Smooth muscle cell of the brain vasculature (primary cell): ENCODE measurements at regions not wholly inside any gene's neighbourhood (a gene's known extent, or its start where the extent isn't known, plus 50 kb on each side); places are given as distances from the start of the nearest gene placed in this dataset.
"Not testable (repeated sequence)": the region's sequence is repeated elsewhere in the genome, so short reads cannot be mapped to it uniquely, and the experiment has no call there.

Experiments
- DNase-seq: peaks from one replicate; pipeline ENCODE4 v3.0.0-alpha.2; 2012; ENCODE audit warnings: low read depth, low spot score

DNA sequence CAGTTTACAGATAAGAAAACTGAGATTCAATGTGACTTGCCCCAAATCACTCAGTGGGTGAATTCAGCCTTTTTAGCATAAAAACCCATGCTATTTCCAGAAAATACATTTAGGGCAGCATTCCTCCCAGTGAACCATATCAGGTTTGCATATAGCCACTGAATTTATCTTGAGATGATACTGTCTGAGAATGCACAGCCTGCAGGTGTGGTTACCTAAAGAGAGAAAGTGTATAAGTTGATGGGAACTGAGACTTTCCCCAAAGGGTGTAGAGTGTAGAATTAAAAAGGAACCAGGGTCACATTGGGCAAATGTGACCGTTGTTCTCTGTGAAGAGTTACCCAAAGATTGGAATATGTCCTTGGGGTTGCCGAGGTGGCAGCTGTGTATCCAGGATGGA, 100.0 kb upstream of the PIK3R1 start:
- no peak for DNase-seq

DNA sequence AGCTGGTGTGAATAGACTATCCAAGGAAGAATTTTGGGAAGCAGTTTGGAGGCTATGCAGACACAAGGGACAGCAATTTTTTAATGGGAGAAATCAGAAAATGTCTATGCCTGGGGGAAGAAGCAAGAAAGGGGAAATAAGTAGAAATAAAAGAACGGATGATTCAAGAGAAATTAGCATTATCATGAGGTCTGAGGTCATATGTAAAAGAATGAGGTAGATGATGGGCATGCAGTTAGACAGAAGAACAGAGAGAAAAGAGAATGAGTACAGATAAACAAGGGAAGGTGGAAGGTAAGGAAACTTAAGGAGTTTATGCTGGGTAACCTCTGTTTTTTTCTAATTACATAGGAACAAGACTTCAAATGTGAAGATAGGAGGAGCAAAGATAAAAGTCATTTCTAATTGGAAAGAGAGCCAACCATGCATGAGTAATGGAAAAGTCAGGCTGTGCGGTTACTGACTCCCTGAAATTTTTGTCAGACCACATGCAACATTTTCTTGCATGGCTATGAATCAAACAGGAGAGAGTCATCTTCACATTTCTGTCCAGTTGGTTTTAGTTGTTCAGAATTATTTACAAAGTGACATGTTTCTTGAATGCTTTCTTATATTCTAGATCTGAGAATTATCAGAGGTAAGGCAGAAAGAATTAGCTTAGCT, 101.0 kb upstream of the PIK3R1 start:
- DNase-seq = no peak

DNA sequence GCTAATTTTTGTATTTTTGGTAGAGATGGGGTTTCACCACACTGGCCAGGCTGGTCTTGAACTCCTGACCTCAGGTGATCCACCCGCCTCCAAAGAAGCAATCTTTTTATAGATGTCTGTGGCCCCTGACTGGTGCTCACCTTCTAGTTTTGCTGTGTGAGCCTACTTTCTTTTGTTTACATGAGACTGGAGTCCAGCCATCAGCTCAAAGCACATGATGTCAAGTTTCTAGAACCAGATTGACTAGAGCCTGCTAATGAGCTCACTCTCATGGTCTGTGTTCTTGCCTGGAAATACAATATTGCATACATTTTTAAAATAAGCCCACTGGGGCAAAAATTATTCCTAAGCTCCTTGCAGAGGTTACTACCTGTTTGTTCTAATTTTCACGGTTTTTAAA, 102.9 kb upstream of the PIK3R1 start:
- DNase-seq = no peak

DNA sequence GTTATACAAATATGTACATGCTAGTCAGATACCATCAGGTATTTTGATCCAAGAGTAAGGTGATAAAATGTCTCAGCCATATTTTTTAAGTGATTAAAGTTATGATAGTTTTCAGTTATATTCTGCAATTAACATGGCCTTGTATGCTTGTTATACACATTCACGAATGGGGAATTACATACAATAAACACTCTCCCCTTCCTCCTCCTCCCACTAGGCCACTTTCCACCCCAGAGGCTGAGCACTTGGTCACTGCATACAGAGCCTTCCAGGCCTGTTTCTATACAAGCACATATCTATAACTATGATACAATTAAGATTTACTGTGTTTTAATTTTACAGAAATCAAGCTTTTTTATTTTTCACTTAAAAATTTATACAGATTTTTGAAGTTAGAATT, 104.7 kb upstream of the PIK3R1 start:
- no peak for DNase-seq

DNA sequence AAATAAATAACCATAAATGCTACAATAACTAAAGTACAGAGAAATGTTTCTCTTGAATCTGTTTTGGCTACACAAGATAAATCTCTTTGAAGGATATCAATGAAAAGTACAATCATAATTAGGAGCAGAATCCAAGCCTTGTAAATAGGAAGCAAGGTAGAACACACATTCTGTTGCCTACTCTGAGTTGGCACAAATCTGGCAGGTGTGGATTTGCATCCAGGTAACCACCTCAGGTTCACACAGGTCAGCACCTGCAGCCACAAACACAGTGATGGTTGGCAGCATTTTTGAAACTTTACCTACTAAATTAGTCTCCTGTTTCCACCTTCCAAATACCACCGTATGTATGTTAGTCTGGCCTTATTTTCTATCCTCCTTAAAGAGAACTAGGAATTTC, 105.3 kb upstream of the PIK3R1 start:
- no peak for DNase-seq

DNA sequence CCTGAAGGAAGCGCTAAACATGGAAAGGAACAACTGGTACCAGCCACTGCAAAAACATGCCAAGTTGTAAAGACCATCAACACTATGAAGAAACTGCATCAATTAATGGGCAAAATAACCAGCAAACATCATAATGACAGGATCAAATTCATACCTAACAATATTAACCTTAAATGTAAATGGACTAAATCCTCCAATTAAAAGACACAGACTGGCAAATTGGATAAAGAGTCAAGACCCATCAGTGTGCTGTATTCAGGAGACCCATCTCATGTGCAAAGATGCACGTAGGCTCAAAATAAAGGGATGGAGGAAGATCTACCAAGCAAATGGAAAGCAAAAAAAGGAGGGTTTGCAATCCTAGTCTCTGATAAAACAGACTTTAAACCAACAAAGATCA, 111.3 kb upstream of the PIK3R1 start:
- not testable (repeated sequence) for DNase-seq

DNA sequence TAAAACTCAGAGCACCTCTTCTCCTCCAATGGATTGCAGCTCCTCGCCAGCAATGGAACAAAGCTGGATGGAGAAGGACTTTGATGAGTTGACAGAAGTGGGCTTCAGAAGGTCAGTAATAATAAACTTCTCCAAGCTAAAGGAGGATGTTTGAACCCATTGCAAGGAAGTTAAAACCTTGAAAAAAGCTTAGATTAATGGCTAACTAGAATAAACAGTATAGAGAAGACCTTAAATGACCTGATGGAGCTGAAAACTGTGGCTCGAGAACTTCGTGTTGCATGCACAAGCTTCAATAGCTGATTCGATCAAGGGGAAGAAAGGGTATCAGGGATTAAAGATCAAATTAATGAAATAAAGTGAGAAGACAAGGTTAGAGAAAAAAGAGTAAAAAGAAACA, 112.3 kb upstream of the PIK3R1 start:
- not testable (repeated sequence) for DNase-seq

DNA sequence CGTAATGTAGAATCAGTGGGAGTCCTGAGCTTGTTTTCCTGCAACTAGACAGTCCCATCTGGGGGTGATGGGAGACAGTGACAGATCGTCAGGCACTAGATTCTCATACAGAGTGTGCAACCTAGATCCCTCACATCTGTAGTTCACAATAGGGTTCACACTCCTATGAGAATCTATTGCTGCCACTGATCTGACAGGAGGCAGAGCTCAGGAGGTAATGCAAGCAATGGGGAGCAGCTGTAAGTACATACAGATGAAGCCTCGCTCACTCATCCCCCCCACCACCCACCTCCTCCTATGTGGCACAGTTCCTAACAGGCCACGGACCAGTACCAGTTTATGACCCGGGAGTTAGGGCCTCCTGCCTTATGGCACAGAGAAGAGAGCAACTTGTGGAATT, 116.2 kb upstream of the PIK3R1 start:
- no peak for DNase-seq

DNA sequence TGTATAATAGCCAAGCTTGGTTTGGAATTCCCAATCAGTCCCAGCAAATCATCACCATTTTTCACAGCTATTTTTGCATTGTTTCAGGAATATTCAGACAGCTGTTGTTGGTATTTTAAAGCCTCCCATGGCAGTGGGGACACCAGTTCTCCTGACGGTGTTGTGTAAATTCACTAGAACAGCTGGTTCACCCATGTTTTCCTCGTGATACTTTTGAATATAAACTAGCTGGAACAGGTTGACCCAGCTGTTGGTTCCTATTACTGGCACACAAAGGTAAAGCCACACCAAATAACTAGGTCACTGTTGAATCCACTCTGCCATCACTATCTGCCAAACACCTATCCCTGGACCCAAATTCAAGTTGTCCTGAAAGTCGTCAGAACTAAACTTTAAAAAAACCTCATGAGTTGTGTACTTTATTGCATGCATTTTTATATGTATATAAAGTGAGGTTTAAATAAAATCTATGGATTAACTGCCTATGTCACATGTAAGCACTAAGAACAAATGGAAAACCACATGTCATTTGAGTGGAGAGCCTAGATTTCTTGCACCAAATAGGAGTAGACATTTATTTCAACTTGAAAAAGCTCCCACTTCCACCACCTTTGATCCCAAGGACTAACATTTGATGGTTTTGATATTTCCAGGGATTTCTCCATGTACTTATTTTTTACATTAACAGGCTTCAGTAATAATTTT, 121.9 kb upstream of the PIK3R1 start:
- no peak for DNase-seq

DNA sequence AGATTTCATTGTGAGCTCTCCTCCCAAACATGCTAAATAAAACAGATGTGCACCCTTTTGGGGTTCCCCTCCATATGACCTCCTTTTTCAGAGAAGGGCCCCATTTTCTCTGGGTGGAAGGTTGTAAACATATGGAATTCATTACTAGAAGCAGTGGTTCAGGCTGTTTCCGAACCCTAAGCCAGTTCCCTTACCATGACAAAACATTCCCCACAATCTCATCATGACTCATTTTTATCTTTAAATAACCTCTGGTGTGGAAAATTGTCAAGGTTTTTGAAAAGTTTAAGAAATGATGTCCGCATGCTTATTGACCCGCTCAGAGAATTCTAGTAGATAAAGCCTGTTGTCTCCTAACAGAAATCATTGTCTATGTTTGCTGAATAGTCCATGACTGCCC, 127.3 kb upstream of the PIK3R1 start:
- DNase-seq = no peak

DNA sequence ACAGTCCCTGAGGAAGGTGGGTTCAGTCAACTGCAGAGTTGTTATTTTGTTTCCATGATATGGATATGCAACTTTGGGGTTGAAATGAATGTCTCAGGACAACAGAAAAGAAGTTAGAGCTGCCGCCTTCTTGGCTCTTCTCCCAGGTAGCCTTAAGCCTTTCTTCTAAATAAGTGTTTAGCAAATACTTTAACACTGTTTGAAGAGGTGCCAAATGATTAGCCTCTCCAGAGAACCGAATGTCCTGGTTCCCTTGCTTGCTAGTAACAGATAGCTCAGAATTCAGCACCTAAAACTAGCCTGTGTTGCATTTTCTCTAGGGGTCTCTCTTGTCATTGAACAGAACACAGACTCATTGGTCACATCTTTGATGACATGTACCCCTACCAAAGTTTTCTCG, 127.7 kb upstream of the PIK3R1 start:
- no peak for DNase-seq

DNA sequence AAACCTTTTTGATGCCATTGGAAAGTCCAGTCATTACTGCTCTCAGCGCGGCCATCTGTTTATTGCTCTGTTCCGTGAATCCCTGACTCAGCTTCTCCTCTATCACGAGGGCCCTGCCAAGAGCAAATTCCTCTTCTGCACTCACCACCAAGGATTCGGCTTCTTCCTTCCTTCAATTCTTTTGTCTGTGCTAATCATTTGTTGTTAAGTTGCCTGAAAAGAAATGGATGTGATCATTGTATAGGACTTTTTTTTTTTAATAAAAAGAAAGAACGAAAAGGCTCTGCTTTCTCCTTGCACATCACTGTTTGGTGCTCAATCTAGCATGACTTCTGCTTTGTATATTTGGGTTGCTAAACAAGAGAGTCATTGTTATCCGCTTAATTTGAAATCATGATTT, 128.7 kb upstream of the PIK3R1 start:
- DNase-seq = no peak

DNA sequence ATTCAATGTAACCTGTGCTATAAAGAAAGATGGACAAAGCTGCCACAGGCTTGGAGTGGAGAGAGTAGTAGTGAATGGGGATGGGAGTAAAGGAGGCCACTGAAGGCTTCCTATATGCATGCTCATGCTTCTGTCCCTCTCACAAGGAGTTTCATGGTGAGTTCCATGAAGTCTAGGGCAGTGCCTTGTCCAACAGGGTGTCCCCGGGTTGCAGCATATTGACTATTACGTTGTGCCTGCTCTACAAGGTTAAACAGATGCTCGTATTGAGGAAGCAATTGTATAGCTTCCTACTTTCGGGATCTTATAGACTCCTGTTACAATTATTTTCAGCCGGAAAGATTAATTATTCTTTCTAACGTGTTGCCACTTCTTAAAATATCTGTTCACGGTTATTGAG, 129.1 kb upstream of the PIK3R1 start:
- DNase-seq = no peak

DNA sequence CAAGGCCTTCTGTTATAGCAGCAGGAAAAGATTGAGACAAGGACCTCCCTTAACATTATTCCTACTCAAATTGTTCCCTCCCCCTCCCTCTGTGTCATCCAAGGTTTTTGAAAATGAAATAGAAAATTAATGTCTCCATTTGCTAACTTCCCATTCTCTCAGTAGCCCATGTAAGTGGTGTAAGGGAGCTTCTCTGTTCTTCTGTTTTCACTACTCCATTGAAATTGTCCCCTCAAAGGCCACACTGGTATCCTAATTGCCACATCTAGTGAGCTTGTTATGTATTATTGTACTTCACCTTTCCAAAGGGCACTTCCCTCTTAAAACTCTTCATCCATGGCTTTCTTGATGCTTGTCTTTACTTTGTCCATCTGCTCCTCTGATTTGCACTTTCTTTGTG, 131.2 kb upstream of the PIK3R1 start:
- no peak for DNase-seq

DNA sequence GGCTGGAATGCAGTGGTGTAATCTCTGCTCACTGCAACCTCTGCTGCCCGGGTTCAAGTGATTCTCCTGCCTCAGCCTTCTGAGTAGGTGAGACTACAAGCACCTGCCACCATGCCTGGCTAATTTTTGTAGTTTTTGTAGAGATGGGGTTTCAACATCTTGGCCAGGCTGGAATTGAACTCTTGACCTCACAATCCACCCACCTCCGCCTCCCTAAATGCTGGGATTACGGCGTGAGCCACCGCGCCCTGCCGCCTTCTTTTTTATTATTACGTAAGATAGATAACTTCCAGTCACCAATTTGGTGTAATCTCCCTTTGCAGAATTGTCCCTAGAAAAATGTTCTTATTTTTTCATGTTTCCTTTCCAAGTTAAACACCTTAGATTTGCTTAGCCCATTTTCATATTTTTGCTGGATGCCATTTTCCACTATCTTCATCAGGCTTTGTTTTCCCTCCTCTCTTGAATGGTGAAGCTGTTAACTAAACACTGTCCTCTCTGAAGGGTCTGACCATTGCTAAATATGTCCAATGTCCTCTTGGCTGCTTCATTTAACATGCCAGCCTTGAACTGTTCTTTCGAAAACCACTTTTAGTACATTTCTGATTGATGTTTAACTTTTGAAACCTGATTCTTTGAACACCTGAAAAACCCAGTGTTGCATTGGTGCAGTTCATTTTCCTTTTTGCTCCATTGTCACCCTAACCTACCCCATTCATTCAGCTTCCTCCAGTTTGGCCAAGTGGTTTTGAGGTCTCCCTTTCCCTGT, 135.1 kb upstream of the PIK3R1 start:
- no peak for DNase-seq

DNA sequence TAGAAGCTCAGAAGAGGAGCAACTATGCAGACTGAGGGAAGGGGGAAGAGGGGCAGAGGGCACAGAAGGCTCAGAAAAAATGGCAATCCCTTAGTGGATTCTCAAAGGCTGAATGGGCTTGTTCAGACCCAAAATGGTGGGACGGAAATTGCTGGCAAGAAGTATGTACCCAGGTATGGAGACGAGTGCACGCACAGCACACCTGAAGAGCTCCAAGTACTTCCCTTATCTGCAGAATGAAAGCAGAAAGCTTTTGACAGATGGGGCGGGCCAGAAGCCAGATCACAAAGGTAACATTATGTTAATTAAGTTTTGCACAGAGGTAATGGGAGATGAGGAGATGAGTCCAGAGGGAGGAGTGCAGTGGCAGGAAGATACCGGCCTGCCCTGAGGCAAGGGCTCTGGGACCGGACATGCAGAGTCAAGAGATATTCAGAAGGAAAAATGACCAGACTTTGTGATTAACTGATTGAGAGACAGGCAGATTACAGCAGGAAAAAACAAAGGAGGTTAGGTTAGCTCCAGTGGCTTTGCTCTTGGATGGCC, 138.1 kb upstream of the PIK3R1 start:
- no peak for DNase-seq

DNA sequence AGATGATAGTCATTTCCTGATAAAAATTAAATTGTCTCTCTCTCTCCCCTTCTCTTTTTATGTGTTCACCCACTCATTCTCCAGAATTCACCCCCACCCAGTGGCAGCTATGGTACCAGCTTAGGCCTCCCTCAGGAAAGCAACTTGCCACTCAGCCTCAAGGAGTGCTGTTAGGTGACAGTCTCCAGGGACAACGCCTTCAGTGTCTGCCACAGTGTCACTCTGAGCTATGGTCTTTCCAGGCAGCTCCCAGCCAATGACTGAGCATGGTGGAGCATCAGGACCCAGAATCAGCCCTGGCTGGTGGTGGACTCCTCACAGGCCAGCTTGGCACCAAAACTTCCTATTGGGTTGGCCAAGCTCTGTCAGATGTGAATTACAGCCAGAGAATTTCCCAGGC, 140.9 kb upstream of the PIK3R1 start:
- no peak for DNase-seq

DNA sequence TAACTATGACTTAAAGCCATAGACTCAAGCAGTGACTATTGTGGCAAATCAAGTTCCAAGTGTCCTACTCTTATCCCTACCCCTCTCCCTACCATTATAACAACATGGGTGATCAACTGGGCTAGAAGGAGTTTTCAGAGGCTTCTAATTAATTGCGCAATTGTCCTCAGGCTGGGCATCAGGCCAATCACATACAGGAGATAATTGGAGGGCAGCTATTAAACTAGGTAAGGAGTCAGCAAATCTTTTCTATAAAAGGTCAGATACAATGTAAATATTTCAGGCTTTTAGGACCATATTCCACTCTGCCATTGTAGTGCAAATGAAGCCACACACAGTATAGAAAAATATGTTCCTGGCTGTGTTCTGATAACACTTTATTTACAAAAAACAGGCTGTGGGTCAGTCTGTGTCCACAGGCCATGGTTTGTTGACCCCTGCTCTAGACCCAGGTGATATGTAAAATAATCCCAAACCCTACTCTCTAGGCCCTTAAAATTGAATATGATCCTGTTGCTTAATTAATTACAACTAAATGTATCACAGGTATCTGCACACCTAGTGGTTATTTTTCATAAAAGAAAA, 141.4 kb upstream of the PIK3R1 start:
- DNase-seq = no peak

DNA sequence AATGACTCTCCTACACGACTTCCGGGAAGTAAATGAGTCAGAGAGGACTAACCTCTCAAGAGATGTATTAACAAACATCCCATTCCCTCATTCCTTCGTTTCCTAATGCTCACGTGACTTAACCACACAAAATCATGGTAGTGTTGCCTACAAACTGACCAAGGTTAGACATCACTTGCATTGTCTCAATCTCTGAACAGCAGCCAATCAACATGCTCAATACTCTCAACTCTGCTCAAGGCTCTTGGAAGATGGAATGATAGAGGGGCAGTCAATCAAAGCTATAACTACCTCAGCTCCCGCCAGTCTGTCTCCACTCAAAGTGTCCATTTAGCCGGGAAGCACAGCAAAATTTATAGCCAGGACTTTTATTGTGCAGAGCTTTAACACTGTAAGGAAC, 143.8 kb upstream of the PIK3R1 start:
- no peak for DNase-seq

DNA sequence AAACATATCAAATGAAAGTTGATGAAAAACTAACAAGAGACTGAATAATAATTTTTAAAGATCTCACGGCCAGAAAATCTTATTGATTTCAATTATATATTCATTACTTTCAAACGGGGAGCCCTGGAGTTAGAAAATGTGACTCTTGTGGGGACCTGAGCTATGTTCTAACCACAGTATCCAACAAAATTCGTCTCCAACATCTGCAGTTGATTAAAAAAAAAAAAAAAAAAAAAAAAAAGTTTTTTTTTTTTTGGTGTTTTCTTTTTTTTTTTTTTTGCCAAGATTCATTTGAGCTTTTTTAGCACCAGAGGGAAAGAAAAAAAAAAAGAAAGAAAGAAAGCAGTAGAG, 144.3 kb upstream of the PIK3R1 start:
- no peak for DNase-seq

DNA sequence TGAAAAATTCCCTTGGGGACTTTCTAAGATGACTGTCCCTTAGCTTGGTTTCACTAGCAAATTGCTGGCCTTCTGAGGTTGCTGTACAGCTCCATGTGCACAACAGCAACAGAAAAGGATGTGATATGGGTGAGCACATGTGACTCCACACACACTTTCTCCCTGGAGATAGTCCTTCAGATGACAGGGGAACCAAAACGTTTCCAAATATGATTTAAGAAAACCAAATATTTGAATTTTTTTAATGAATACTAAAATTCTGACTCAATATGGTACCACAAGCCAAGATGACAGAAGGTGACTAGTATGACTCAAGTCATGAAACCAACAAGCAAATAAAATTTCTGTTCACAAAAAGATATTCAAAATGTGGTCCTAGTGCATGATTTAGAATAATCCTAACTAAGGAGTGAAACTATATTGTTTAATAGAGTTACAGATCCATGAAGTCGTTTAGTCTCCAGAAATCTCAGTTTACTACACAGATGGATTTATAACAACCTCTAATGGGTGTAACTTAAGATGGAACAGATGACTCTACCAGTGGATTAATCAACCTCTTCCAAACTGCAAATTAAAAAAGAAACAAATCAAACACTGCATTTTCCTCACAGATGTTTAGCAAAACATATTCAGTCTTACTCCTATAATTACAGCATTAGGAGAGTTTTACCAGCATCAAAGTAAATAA, 144.8 kb upstream of the PIK3R1 start:
- no peak for DNase-seq
